ENCODE measurements at regions not wholly inside any gene's neighbourhood (a gene's known extent, or its start where the extent isn't known, plus 50 kb on each side); places are given as distances from the start of the nearest gene placed in this dataset.

DNA sequence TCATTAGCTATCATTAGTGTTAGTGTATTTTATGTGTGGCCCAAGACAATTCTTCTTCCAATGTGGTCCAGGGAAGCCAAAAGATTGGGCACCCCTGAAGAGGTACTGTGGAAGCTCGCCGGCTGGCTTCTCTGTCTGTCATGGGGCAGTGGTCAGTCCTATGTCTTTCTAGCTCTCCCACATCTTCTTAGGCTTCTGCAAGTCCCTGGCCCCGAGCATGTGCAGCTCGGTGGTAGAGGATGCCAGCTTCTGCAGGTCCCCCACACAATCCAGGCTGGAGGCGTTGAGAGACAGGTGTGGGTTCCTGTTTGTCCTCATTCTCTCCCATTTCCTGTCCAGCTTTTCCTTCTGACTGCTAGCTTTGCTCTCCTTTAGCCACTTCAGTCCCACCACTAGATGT lies 134.1 kb upstream of the NALF2 start:
- TF ChIP-seq CTCF (IDR thresholded peaks at IDR 0.05), result no peak
- no peak for TF ChIP-seq POLR2A (IDR thresholded peaks at IDR 0.05)
- TF ChIP-seq POLR2AphosphoS5 (IDR thresholded peaks at IDR 0.05), result no peak
- no peak for TF ChIP-seq EP300 (IDR thresholded peaks at IDR 0.05)

Measured in gastroesophageal sphincter (tissue), 3 donors.